Neural crest cell (in vitro differentiated cells): ENCODE measurements at regions not wholly inside any gene's neighbourhood (a gene's known extent, or its start where the extent isn't known, plus 50 kb on each side); places are given as distances from the start of the nearest gene placed in this dataset.

Experiments
- DNase-seq: peaks from one replicate; pipeline ENCODE4 v3.0.0; 2021; ENCODE audit warnings: low read depth, mixed read lengths, low spot score
- H3K27ac Mint-ChIP-seq: one replicate; pipeline ENCODE4 v1.8.0; 2021; ENCODE audit warnings: mild to moderate bottlenecking, mixed read lengths; ENCODE audit not compliant: unreplicated experiment
- H3K27me3 Mint-ChIP-seq: 2 replicates; pipeline ENCODE4 v1.8.0; 2021; ENCODE audit warnings: low read depth, mild to moderate bottlenecking, mixed read lengths
- H3K36me3 Mint-ChIP-seq: 2 replicates; pipeline ENCODE4 v1.8.0; 2021; ENCODE audit warnings: low read depth, mild to moderate bottlenecking, mixed read lengths
- H3K4me1 Mint-ChIP-seq: 2 replicates; pipeline ENCODE4 v1.8.0; 2021; ENCODE audit warnings: mixed read lengths
- H3K4me3 Mint-ChIP-seq: one replicate; pipeline ENCODE4 v1.8.0; 2021; ENCODE audit warnings: mild to moderate bottlenecking, mixed read lengths
- H3K9me3 Mint-ChIP-seq: 2 replicates; pipeline ENCODE4 v1.8.0; 2021; ENCODE audit warnings: mixed read lengths
- TF ChIP-seq, protein P1 (sequence below): fragments of 200-600 bp; sonication (generic); conservative IDR thresholded peaks from 2 replicates; pipeline ENCODE4 v1.5.0; 2021; ENCODE audit warnings: antibody characterized with exemption, mild to moderate bottlenecking

DNA sequence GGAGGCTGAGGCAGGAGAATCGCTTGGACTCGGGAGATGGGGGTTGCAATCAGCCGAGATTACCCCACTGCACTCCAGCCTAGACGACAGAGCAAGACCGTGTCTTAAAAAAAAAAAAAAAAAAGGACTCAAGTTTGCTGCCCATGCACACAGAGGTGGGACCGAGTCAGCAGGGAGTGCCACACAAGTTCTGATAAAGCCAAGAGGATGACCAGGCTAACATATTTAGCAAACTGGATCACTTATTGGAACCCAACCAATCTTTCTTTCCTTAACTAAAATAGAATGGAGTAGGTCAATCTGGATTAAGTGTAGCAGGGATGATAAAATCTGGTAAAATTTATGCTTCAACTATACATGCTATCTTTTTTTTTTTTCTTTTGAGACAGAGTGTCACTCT lies 190.4 kb upstream of the FOXN3 start:
- Mint-ChIP-seq H3K27me3 (no peaks in the 10 kb centered on the region), H3K27ac (no peak overlapping the region), H3K4me1 (no peaks in the 10 kb centered on the region), H3K4me3 (no peak overlapping the region), H3K36me3 (peaks cover 9% of the 10 kb centered on the region), H3K9me3 (peaks cover 8% of the 10 kb centered on the region)
- no peak for DNase-seq
- TF ChIP-seq, protein P1, sequence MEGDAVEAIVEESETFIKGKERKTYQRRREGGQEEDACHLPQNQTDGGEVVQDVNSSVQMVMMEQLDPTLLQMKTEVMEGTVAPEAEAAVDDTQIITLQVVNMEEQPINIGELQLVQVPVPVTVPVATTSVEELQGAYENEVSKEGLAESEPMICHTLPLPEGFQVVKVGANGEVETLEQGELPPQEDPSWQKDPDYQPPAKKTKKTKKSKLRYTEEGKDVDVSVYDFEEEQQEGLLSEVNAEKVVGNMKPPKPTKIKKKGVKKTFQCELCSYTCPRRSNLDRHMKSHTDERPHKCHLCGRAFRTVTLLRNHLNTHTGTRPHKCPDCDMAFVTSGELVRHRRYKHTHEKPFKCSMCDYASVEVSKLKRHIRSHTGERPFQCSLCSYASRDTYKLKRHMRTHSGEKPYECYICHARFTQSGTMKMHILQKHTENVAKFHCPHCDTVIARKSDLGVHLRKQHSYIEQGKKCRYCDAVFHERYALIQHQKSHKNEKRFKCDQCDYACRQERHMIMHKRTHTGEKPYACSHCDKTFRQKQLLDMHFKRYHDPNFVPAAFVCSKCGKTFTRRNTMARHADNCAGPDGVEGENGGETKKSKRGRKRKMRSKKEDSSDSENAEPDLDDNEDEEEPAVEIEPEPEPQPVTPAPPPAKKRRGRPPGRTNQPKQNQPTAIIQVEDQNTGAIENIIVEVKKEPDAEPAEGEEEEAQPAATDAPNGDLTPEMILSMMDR = no peak

- Mint-ChIP-seq H3K27ac (peak overlapping the region; percentile 39), H3K9me3 (peaks cover 16% of the 10 kb centered on the region), H3K36me3 (peaks cover 22% of the 10 kb centered on the region), H3K4me3 (no peak overlapping the region), H3K27me3 (no peaks in the 10 kb centered on the region), H3K4me1 (no peaks in the 10 kb centered on the region)
- TF ChIP-seq, protein P1 = no peak
- DNase-seq = no peak
Observed at GRCh38 chr14:89603938-89604480, 187.0 kb upstream of the FOXN3 start.

DNA sequence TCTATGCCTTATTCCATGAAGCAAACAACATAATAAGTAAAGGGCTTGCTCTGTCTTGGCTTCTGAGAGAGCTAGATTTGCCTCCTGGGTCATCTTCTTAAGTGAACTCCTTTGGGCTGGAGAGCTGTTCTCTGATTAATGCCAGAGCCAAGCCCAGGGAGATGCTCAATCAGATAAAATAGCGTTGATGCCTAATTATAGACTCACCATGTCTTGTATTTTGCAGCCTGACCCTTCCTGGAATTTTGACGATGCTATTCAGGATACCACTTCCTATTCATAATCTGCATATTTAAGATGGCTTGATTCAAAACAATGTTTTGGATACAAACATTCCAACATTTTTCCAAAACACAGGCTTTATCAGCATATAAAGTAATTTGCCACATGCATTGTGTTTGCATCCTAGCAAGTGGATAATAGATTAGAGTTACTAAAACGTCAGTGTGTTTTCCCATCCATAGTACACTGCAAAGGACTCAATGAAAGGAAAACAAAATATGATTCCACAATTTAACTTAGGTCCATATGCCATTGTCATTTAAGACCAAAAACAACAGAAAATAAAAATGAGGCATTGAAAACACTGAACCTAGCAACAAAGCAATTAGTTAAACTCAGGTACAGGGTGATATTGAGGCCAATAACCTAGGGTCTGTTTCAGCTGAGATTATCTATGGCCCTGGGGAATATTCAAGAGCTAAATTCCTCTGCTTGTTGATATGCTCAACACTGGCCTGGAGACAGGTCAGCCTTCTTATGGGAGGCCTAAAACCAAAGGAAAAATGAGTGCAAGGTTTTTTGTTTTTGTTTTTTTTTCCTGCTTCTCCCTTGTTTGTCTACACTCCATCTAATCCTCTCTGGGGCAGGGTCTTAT lies 184.2 kb upstream of the FOXN3 start:
- no peak overlapping the region for H3K4me3 Mint-ChIP-seq
- H3K9me3 Mint-ChIP-seq = peaks cover 18% of the 10 kb centered on the region
- H3K36me3 Mint-ChIP-seq = peaks cover 37% of the 10 kb centered on the region
- no peak for DNase-seq
- TF ChIP-seq, protein P1 = no peak
- H3K27ac Mint-ChIP-seq = no peak overlapping the region
- H3K27me3 Mint-ChIP-seq = no peaks in the 10 kb centered on the region
- no peaks in the 10 kb centered on the region for H3K4me1 Mint-ChIP-seq

GRCh38 chr14:89600029-89600428 lies 183.0 kb upstream of the FOXN3 start:
- Mint-ChIP-seq H3K36me3 (peaks cover 37% of the 10 kb centered on the region), H3K9me3 (peaks cover 16% of the 10 kb centered on the region), H3K27me3 (no peaks in the 10 kb centered on the region), H3K4me3 (no peak overlapping the region), H3K27ac (no peak overlapping the region), H3K4me1 (no peaks in the 10 kb centered on the region)
- TF ChIP-seq, protein P1 = no peak
- DNase-seq = no peak

DNA sequence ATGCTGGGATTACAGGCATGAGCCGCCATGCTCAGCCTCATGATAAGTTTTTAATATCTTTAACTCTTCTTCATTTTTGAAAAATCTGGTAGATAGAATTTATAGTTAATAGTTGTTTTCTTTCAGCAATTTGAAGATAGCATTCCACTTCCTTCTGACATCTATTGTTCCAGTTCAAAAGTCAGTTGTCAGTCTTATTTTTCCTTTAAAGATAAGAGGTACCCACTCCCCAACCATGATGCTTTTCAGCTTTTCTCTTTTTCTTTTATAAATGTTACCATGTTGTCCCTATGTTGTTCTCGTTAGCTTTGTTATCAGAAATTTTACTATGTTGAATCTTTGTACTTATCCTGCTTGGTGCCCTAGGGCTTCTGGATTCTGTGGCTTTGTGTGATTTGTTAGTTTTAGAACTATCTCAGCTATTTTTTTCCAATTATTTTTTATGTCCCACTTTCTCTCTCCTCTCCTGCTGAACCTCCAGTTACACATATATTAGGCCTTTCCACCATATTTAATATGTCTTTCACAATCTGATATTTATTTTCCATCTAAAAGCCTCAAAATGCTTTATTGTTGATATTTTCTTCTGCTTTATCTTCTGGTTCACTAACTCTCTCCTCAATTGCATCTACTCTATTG lies 181.6 kb upstream of the FOXN3 start:
- Mint-ChIP-seq H3K9me3 (peaks cover 16% of the 10 kb centered on the region), H3K4me3 (no peak overlapping the region), H3K27ac (no peak overlapping the region), H3K36me3 (peaks cover 36% of the 10 kb centered on the region), H3K27me3 (no peaks in the 10 kb centered on the region), H3K4me1 (no peaks in the 10 kb centered on the region)
- TF ChIP-seq, protein P1 = no peak
- DNase-seq = no peak
